HEK293 (cell line): ENCODE measurements at regions not wholly inside any gene's neighbourhood (a gene's known extent, or its start where the extent isn't known, plus 50 kb on each side); places are given as distances from the start of the nearest gene placed in this dataset.

Source experiments
- CTCF ChIA-PET: fragments of 350-600 bp; formaldehyde crosslinking; extraction: SDS; loops from one replicate; lab custom pipeline; 2021; ENCODE audit warnings: antibody characterized with exemption; lab: Yijun Ruan, JAX
- POLR2A ChIA-PET: fragments of 300-600 bp; formaldehyde crosslinking; extraction: SDS; loops from one replicate; lab custom pipeline; 2020; ENCODE audit warnings: antibody characterized with exemption, inconsistent platforms; lab: Yijun Ruan, JAX
- H3K27ac ChIP-seq: fragments of 200-500 bp; sonication (Bioruptor generic); 2 replicates; pipeline ENCODE4 v1.5.1; 2014; ENCODE audit warnings: low read depth, low read length, control low read depth, inconsistent platforms; ENCODE audit errors: extremely low read depth
- H3K36me3 ChIP-seq, 2 experiments: fragments of 200-500 bp in 1 of 2; sonication (Bioruptor generic) in 1 of 2; 1 replicate in 1 of 2; 2 replicates in 1 of 2; pipeline ENCODE4 v1.5.1; 2014 to 2017; ENCODE audit warnings: inconsistent platforms in 2 of 2, low read length in 2 of 2; ENCODE audit not compliant: control insufficient read depth in 2 of 2, insufficient read depth in 1 of 2
- H3K4me1 ChIP-seq: fragments of 200-500 bp; sonication (Bioruptor generic); 2 replicates; pipeline ENCODE4 v1.5.1; 2014; ENCODE audit warnings: mild to moderate bottlenecking, low read length, inconsistent platforms; ENCODE audit not compliant: control insufficient read depth, insufficient read depth
- H3K4me3 ChIP-seq: 2 replicates; pipeline ENCODE4 v1.5.1; 2011; ENCODE audit warnings: low read depth, mild to moderate bottlenecking, control low read depth, low read length, moderate library complexity
- H3K9me3 ChIP-seq: fragments of 200-500 bp; sonication (Bioruptor generic); 2 replicates; pipeline ENCODE4 v1.5.1; 2014; ENCODE audit warnings: low read depth, low read length, inconsistent platforms; ENCODE audit not compliant: control insufficient read depth, insufficient read depth
- IKZF3 ChIP-seq: fragments of 450-650 bp; IDR thresholded peaks from 2 replicates; pipeline ENCODE4 v1.5.0; 2018; ENCODE audit warnings: missing biosample characterization, mild to moderate bottlenecking, missing genetic modification characterization, moderate library complexity
- KLF1 ChIP-seq: fragments of 450-650 bp; formaldehyde crosslinking; IDR thresholded peaks from 2 replicates; pipeline ENCODE4 v1.5.1; 2016; ENCODE audit warnings: missing biosample characterization, missing genetic modification characterization
- KLF7 ChIP-seq: fragments of 450-650 bp; formaldehyde crosslinking; IDR thresholded peaks from 2 replicates; pipeline ENCODE4 v1.5.1; 2016; ENCODE audit warnings: missing biosample characterization, missing genetic modification characterization, borderline replicate concordance
- TCF7L2 ChIP-seq: IDR thresholded peaks from 2 replicates; pipeline ENCODE4 v1.6.1; 2011; ENCODE audit warnings: low read depth, mild to moderate bottlenecking, inconsistent platforms, low read length, moderate library complexity, borderline replicate concordance
- YY1 ChIP-seq: fragments of 450-650 bp; formaldehyde crosslinking; IDR thresholded peaks from 2 replicates; pipeline ENCODE4 v1.5.1; 2018; ENCODE audit warnings: missing biosample characterization, missing genetic modification characterization
- YY2 ChIP-seq: fragments of 450-650 bp; formaldehyde crosslinking; IDR thresholded peaks from 2 replicates; pipeline ENCODE4 v1.5.1; 2016; ENCODE audit warnings: missing biosample characterization, missing genetic modification characterization
- ZBTB11 ChIP-seq: fragments of 450-650 bp; formaldehyde crosslinking; conservative IDR thresholded peaks from 2 replicates; pipeline ENCODE4 v1.5.1; 2016; ENCODE audit warnings: low read depth, missing biosample characterization, missing genetic modification characterization
- ZBTB6 ChIP-seq: fragments of 450-650 bp; formaldehyde crosslinking; IDR thresholded peaks from 2 replicates; pipeline ENCODE4 v1.5.1; 2017; ENCODE audit warnings: missing biosample characterization, missing genetic modification characterization
- ZFP3 ChIP-seq: fragments of 450-650 bp; formaldehyde crosslinking; IDR thresholded peaks from 2 replicates; pipeline ENCODE4 v1.5.1; 2016; ENCODE audit warnings: low read depth, missing biosample characterization, missing genetic modification characterization
- ZFP41 ChIP-seq: fragments of 450-650 bp; formaldehyde crosslinking; IDR thresholded peaks from 2 replicates; pipeline ENCODE4 v1.5.1; 2016; ENCODE audit warnings: missing biosample characterization, missing genetic modification characterization, borderline replicate concordance
- ZNF10 ChIP-seq: fragments of 450-650 bp; formaldehyde crosslinking; IDR thresholded peaks from 2 replicates; pipeline ENCODE4 v1.5.1; 2017; ENCODE audit warnings: missing biosample characterization, missing genetic modification characterization
- ZNF121 ChIP-seq: fragments of 450-650 bp; formaldehyde crosslinking; IDR thresholded peaks from 2 replicates; pipeline ENCODE4 v1.5.1; 2016; ENCODE audit warnings: missing biosample characterization, missing genetic modification characterization
- ZNF221 ChIP-seq: fragments of 450-650 bp; formaldehyde crosslinking; IDR thresholded peaks from 2 replicates; pipeline ENCODE4 v1.5.1; 2017; ENCODE audit warnings: missing biosample characterization, missing genetic modification characterization, borderline replicate concordance
- ZNF324 ChIP-seq: fragments of 450-650 bp; formaldehyde crosslinking; IDR thresholded peaks from 2 replicates; pipeline ENCODE4 v1.5.1; 2016; ENCODE audit warnings: missing biosample characterization, missing genetic modification characterization
- ZNF362 ChIP-seq: fragments of 450-650 bp; formaldehyde crosslinking; IDR thresholded peaks from 2 replicates; pipeline ENCODE4 v1.5.1; 2016; ENCODE audit warnings: missing biosample characterization, missing genetic modification characterization
- ZNF416 ChIP-seq: fragments of 450-650 bp; formaldehyde crosslinking; IDR thresholded peaks from 2 replicates; pipeline ENCODE4 v1.5.1; 2016; ENCODE audit warnings: missing biosample characterization, missing genetic modification characterization
- ZNF433 ChIP-seq: fragments of 450-650 bp; formaldehyde crosslinking; IDR thresholded peaks from 2 replicates; pipeline ENCODE4 v1.5.1; 2016; ENCODE audit warnings: missing biosample characterization, missing genetic modification characterization, low read depth
- ZNF518A ChIP-seq: fragments of 450-650 bp; formaldehyde crosslinking; conservative IDR thresholded peaks from 2 replicates; pipeline ENCODE4 v1.5.1; 2016; ENCODE audit warnings: low read depth, missing biosample characterization, missing genetic modification characterization
- ZNF558 ChIP-seq: fragments of 450-650 bp; formaldehyde crosslinking; IDR thresholded peaks from 2 replicates; pipeline ENCODE4 v1.5.1; 2016; ENCODE audit warnings: missing biosample characterization, missing genetic modification characterization
- ZNF560 ChIP-seq: fragments of 450-650 bp; formaldehyde crosslinking; IDR thresholded peaks from 2 replicates; pipeline ENCODE4 v1.5.1; 2017; ENCODE audit warnings: missing biosample characterization, missing genetic modification characterization, borderline replicate concordance
- ZNF654 ChIP-seq: fragments of 450-650 bp; formaldehyde crosslinking; IDR thresholded peaks from 2 replicates; pipeline ENCODE4 v1.5.1; 2016; ENCODE audit warnings: low read depth, missing biosample characterization, missing genetic modification characterization
- ZNF660 ChIP-seq: fragments of 450-650 bp; IDR thresholded peaks from 2 replicates; pipeline ENCODE4 v1.5.1; 2018; ENCODE audit warnings: missing biosample characterization, mild to moderate bottlenecking, missing genetic modification characterization
- ZNF792 ChIP-seq: fragments of 450-650 bp; formaldehyde crosslinking; IDR thresholded peaks from 2 replicates; pipeline ENCODE4 v1.5.1; 2016; ENCODE audit warnings: missing biosample characterization, missing genetic modification characterization
- ZSCAN16 ChIP-seq: fragments of 450-650 bp; formaldehyde crosslinking; IDR thresholded peaks from 2 replicates; pipeline ENCODE4 v1.5.1; 2016; ENCODE audit warnings: missing biosample characterization, missing genetic modification characterization

- POLR2A ChIA-PET: no interaction called here
- no peak overlapping the region for H3K4me3 ChIP-seq
- TF ChIP-seq ZNF324 (tag by site-specific recombination) (no peak), ZNF518A (no peak), ZBTB6 (tag by site-specific recombination) (no peak), ZNF660 (no peak), IKZF3 (tag by site-specific recombination) (no peak), ZNF558 (tag by site-specific recombination) (no peak), ZNF221 (tag by site-specific recombination) (no peak), ZNF560 (tag by site-specific recombination) (no peak), ZFP3 (tag by site-specific recombination) (no peak)
- TF ChIP-seq, all 188 proteins: peak for 0
- CTCF ChIA-PET: interaction anchor here (0.6 kb wide), 1 partner anchor 393 kb away, joined by 4 read pairs; no protein-coding TSS in a partner anchor
- no peaks in the 10 kb centered on the region for H3K4me1 ChIP-seq
- H3K36me3 ChIP-seq: no peaks in the 10 kb centered on the region
- H3K27ac ChIP-seq: no peak overlapping the region
- no peaks in the 10 kb centered on the region for H3K9me3 ChIP-seq
Measured at GRCh38 chr15:47890397-47891150, 173.3 kb downstream of the SEMA6D start.

- ChIA-PET POLR2A (no interaction called here), CTCF (no interaction called here)
- no peak for TF ChIP-seq ZNF433 (tag by site-specific recombination)
- no peak for TF ChIP-seq ZSCAN16
- no peak for TF ChIP-seq ZBTB11
- TF ChIP-seq KLF1 (tag by site-specific recombination): no peak
- TF ChIP-seq ZNF416: no peak
- TF ChIP-seq ZNF10 (tag by site-specific recombination): no peak
- TF ChIP-seq ZNF792: no peak
- TF ChIP-seq KLF7 (tag by site-specific recombination): no peak
- no peak for TF ChIP-seq ZNF121 (tag by site-specific recombination)
- TF ChIP-seq YY1 (tag by site-specific recombination): no peak
- TF ChIP-seq ZNF362 (tag by site-specific recombination): no peak
- no peak for TF ChIP-seq TCF7L2
- no peak for TF ChIP-seq ZFP41
- no peak for TF ChIP-seq YY2 (tag by site-specific recombination)
- no peak for TF ChIP-seq ZNF654 (tag by site-specific recombination)
Measured at GRCh38 chr15:47897525-47897924, 180.2 kb downstream of the SEMA6D start.

More at GRCh38 chr15:47897525-47897924, 180.2 kb downstream of the SEMA6D start:
- Histone ChIP-seq H3K27ac (no peak overlapping the region), H3K4me1 (no peaks in the 10 kb centered on the region), H3K36me3 (no peaks in the 10 kb centered on the region), H3K9me3 (no peaks in the 10 kb centered on the region), H3K4me3 (no peak overlapping the region)
